Thyroid gland (tissue), 4 donors: ENCODE measurements at regions not wholly inside any gene's neighbourhood (a gene's known extent, or its start where the extent isn't known, plus 50 kb on each side); places are given as distances from the start of the nearest gene placed in this dataset.

ENCODE experiments used
- CTCF ChIP-seq, 6 experiments: fragments of 200-600 bp in 3 of 6; fragments of 450-650 bp in 3 of 6; sonication (generic) in 3 of 6; IDR thresholded peaks; one replicate each; pipeline ENCODE4 v1.5.1; 2016 to 2019; ENCODE audit warnings: antibody characterized with exemption in 6 of 6, mild to moderate bottlenecking in 2 of 6, inconsistent platforms in 1 of 6, moderate library complexity in 1 of 6
- POLR2A ChIP-seq, 2 donors: fragments of 450-650 bp; IDR thresholded peaks; one replicate each; pipeline ENCODE4 v1.6.1; 2017; ENCODE audit warnings: antibody characterized with exemption in 2 of 2, mild to moderate bottlenecking in 2 of 2, moderate library complexity in 1 of 2

DNA sequence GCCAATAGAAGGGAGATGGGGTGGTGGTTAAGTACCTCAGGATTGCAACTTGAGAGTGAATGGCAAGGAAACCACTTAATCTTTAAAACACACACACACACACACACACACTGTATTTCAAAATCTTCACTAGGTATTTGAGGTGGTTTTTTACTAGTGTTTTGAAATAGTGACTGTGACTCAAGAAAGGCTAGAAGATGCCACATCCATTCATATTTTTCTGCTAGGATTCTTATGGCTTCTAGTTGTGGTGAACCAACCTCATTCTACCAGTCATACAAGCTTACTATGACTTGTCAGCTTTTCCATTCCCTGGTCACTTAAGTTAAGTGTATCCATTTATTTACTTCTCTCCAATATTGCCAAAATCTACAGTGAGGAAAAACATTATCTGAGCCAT is 519.4 kb upstream of the JAG1 start:
- TF ChIP-seq CTCF (IDR thresholded peaks at IDR 0.05) (no peak), POLR2A (IDR thresholded peaks at IDR 0.05) (no peak)
